DOHH2 (cell line): ENCODE measurements at regions not wholly inside any gene's neighbourhood (a gene's known extent, or its start where the extent isn't known, plus 50 kb on each side); places are given as distances from the start of the nearest gene placed in this dataset.

ENCODE experiments used
- H3F3A ChIP-seq: fragments of 200-600 bp; sonication (generic), shearing (Covaris generic); 2 replicates; pipeline ENCODE4 v1.6.0; 2016; ENCODE audit warnings: antibody characterized with exemption, mild to moderate bottlenecking; ENCODE audit not compliant: control insufficient read depth, insufficient read depth
- H3K27ac ChIP-seq: fragments of 200-600 bp; sonication (generic); 2 replicates; pipeline ENCODE4 v1.5.1; 2014; ENCODE audit warnings: low read depth, mild to moderate bottlenecking, low read length, moderate library complexity
- H3K27me3 ChIP-seq: fragments of 200-600 bp; sonication (generic); 2 replicates; pipeline ENCODE4 v1.6.1; 2014; ENCODE audit warnings: mild to moderate bottlenecking, low read length, mixed read lengths; ENCODE audit not compliant: control insufficient read depth
- H3K36me3 ChIP-seq: fragments of 200-600 bp; sonication (generic); 2 replicates; pipeline ENCODE4 v1.6.1; 2014; ENCODE audit warnings: mild to moderate bottlenecking, low read length, moderate library complexity, mixed read lengths; ENCODE audit not compliant: control insufficient read depth
- H3K4me1 ChIP-seq: fragments of 200-600 bp; sonication (generic); 2 replicates; pipeline ENCODE4 v1.6.1; 2014; ENCODE audit warnings: mild to moderate bottlenecking, low read length, mixed read lengths; ENCODE audit not compliant: control insufficient read depth
- H3K4me2 ChIP-seq: fragments of 200-600 bp; sonication (generic); 2 replicates; pipeline ENCODE4 v1.6.0; 2014; ENCODE audit warnings: mild to moderate bottlenecking, low read length, moderate library complexity
- H3K4me3 ChIP-seq: fragments of 200-600 bp; sonication (generic); 2 replicates; pipeline ENCODE4 v1.5.1; 2014; ENCODE audit warnings: mild to moderate bottlenecking, low read length, mixed read lengths
- H3K79me2 ChIP-seq: fragments of 200-600 bp; sonication (generic); 2 replicates; pipeline ENCODE4 v1.6.1; 2014; ENCODE audit warnings: mild to moderate bottlenecking, low read length, mixed read lengths; ENCODE audit not compliant: control insufficient read depth
- H3K9me2 ChIP-seq: fragments of 200-600 bp; sonication (generic); replicated peaks from 2 replicates; pipeline ENCODE4 v1.6.1; 2014; ENCODE audit warnings: mild to moderate bottlenecking, low read length, mixed read lengths; ENCODE audit not compliant: control insufficient read depth
- H3K9me3 ChIP-seq: fragments of 200-600 bp; sonication (generic); 2 replicates; pipeline ENCODE4 v1.6.1; 2014; ENCODE audit warnings: antibody characterized with exemption, low read length, mixed read lengths; ENCODE audit not compliant: control insufficient read depth, insufficient read depth
- H4K20me1 ChIP-seq: fragments of 200-600 bp; sonication (generic); 2 replicates; pipeline ENCODE4 v1.6.0; 2014; ENCODE audit warnings: low read depth, mild to moderate bottlenecking, antibody characterized with exemption, low read length, moderate library complexity; ENCODE audit not compliant: control insufficient read depth, insufficient read depth
- CTCF ChIP-seq: fragments of 200-600 bp; sonication (generic); IDR thresholded peaks from one replicate; pipeline ENCODE4 v1.5.1; 2014; ENCODE audit warnings: antibody characterized with exemption, mild to moderate bottlenecking, low read depth, low read length; ENCODE audit not compliant: poor library complexity, severe bottlenecking
- EZH2phosphoT487 ChIP-seq: fragments of 200-600 bp; sonication (generic); IDR thresholded peaks from 2 replicates; pipeline ENCODE4 v1.6.1; 2017; ENCODE audit warnings: borderline replicate concordance, mild to moderate bottlenecking, antibody characterized with exemption, low read length, moderate library complexity, mixed read lengths

- no peak overlapping the region for H3K4me2 ChIP-seq
- TF ChIP-seq CTCF, result no peak
- no peaks in the 10 kb centered on the region for H3K36me3 ChIP-seq
- no peak overlapping the region for H3K27ac ChIP-seq
- H3K27me3 ChIP-seq, result peaks cover 14% of the 10 kb centered on the region; the same call in 1 of the 2 replicates
- no peaks in the 10 kb centered on the region for H3F3A ChIP-seq
- H3K79me2 ChIP-seq, result no peaks in the 10 kb centered on the region
- no peaks in the 10 kb centered on the region for H3K4me1 ChIP-seq
- no peaks in the 10 kb centered on the region for H3K9me2 ChIP-seq
- no peaks in the 10 kb centered on the region for H3K9me3 ChIP-seq
- H3K4me3 ChIP-seq, result no peak overlapping the region
- H4K20me1 ChIP-seq, result no peaks in the 10 kb centered on the region
Observed at GRCh38 chr12:125206711-125207110, 141.5 kb downstream of the AACS start.

- H3K4me3 ChIP-seq, result no peak overlapping the region
- no peaks in the 10 kb centered on the region for H3K36me3 ChIP-seq
- TF ChIP-seq CTCF (no peak), EZH2phosphoT487 (no peak)
- H3K9me3 ChIP-seq, result no peaks in the 10 kb centered on the region
- no peaks in the 10 kb centered on the region for H4K20me1 ChIP-seq
- no peak overlapping the region for H3K27ac ChIP-seq
- H3K79me2 ChIP-seq, result no peaks in the 10 kb centered on the region
- H3K4me2 ChIP-seq, result no peak overlapping the region
- H3K9me2 ChIP-seq, result no peaks in the 10 kb centered on the region
- H3F3A ChIP-seq, result no peaks in the 10 kb centered on the region
- no peaks in the 10 kb centered on the region for H3K4me1 ChIP-seq
- H3K27me3 ChIP-seq, result peaks cover 14% of the 10 kb centered on the region; the same call in 1 of the 2 replicates
Observed at GRCh38 chr12:125208334-125208733, 143.1 kb downstream of the AACS start.

GRCh38 chr12:125208942-125209341, 143.7 kb downstream of the AACS start:
- TF ChIP-seq CTCF (no peak), EZH2phosphoT487 (no peak)
- Histone ChIP-seq H3K27ac (no peak overlapping the region), H3K4me3 (no peak overlapping the region)

More at GRCh38 chr12:125208942-125209341, 143.7 kb downstream of the AACS start:
- no peak overlapping the region for H3K4me2 ChIP-seq
- no peaks in the 10 kb centered on the region for H4K20me1 ChIP-seq
- no peaks in the 10 kb centered on the region for H3K4me1 ChIP-seq
- H3K36me3 ChIP-seq, result no peaks in the 10 kb centered on the region
- no peaks in the 10 kb centered on the region for H3K79me2 ChIP-seq
- H3K9me2 ChIP-seq, result no peaks in the 10 kb centered on the region
- H3F3A ChIP-seq, result no peaks in the 10 kb centered on the region
- H3K27me3 ChIP-seq, result peaks cover 14% of the 10 kb centered on the region; the same call in 1 of the 2 replicates
- no peaks in the 10 kb centered on the region for H3K9me3 ChIP-seq
